Stomach (tissue), 8 donors: ENCODE measurements at regions not wholly inside any gene's neighbourhood (a gene's known extent, or its start where the extent isn't known, plus 50 kb on each side); places are given as distances from the start of the nearest gene placed in this dataset.
A peak's percentile ranks its signal among the peaks of the same experiment; 100 is the strongest.

ENCODE experiments used
- DNase-seq, 2 donors: peaks; one replicate each; pipeline versions ENCODE4 v3.0.0 to v3.0.0-alpha.2; 2013 to 2019
- H3K27ac ChIP-seq, 5 donors: fragments of 200-600 bp in 4 of 5; sonication (generic) in 4 of 5; one replicate each; pipeline ENCODE4 v1.5.1; 2013 to 2019; ENCODE audit warnings: mild to moderate bottlenecking in 1 of 5, moderate library complexity in 1 of 5
- H3K27me3 ChIP-seq, 3 donors: fragments of 200-600 bp; sonication (generic); one replicate each; pipeline ENCODE4 v1.5.1; 2017 to 2019; ENCODE audit warnings: mixed run types in 1 of 3
- H3K36me3 ChIP-seq, 4 donors: fragments of 200-600 bp; sonication (generic); 1 replicate in 3 of 4; 2 replicates in 1 of 4; pipeline ENCODE4 v1.5.1; 2016 to 2019
- H3K4me1 ChIP-seq, 4 donors: fragments of 200-600 bp; sonication (generic); one replicate each; pipeline ENCODE4 v1.5.1; 2016 to 2019
- H3K4me3 ChIP-seq, 4 donors: fragments of 200-600 bp; sonication (generic) in 3 of 4; one replicate each; pipeline ENCODE4 v1.5.1; 2016 to 2019; ENCODE audit warnings: mild to moderate bottlenecking in 1 of 4
- H3K9me3 ChIP-seq, 4 donors: fragments of 200-600 bp; sonication (generic); one replicate each; pipeline ENCODE4 v1.5.1; 2016 to 2019
- CTCF ChIP-seq, 7 experiments: fragments of 450-650 bp in 4 of 7; fragments of 200-600 bp in 3 of 7; sonication (generic) in 3 of 7; IDR thresholded peaks; one replicate each; pipeline ENCODE4 v1.5.1; 2016 to 2019; ENCODE audit warnings: antibody characterized with exemption in 7 of 7, control low read depth in 2 of 7, mild to moderate bottlenecking in 1 of 7
- EP300 ChIP-seq: sonication (generic); formaldehyde crosslinking; IDR thresholded peaks from one replicate; pipeline ENCODE4 v1.6.1; 2017; ENCODE audit warnings: antibody characterized with exemption
- POLR2A ChIP-seq, 4 donors: fragments of 450-650 bp; IDR thresholded peaks; one replicate each; pipeline ENCODE4 v1.6.1; 2016; ENCODE audit warnings: antibody characterized with exemption in 4 of 4, control low read depth in 2 of 4, mild to moderate bottlenecking in 1 of 4, moderate library complexity in 1 of 4
- POLR2AphosphoS5 ChIP-seq, 3 donors: sonication (generic); formaldehyde crosslinking; IDR thresholded peaks; one replicate each; pipeline ENCODE4 v1.6.1; 2016; ENCODE audit warnings: antibody characterized with exemption in 3 of 3
- WGBS, 5 donors: extraction: QIAGEN DNeasy Blood & Tissue Kit in 3 of 5; methylation state at CpG; one replicate each; pipeline versions ENCODE4 v1.1.5 to v1.1.7; 2013 to 2018; 5-methylcytosine and 5-hydroxymethylcytosine counted together
- intact Hi-C: fragments of 100-400 bp; cut with DNase I; formaldehyde crosslinking; loops from one replicate; pipeline ENCODE4 v1.15.1; 2023; ENCODE audit warnings: low total_unique reads
- donor health status: healthy with polysubstance abuse.
- donor health status: Bipolar disorder and iron deficiency.
- donor health status: healthy.

GRCh38 chr6:97867177-97867576 is 584.2 kb upstream of the MMS22L start:
- TF ChIP-seq EP300 (no peak), POLR2AphosphoS5 (IDR thresholded peaks at IDR 0.05) (no peak), POLR2A (IDR thresholded peaks at IDR 0.05) (no peak), CTCF (IDR thresholded peaks at IDR 0.05) (no peak)
- no peaks in the 10 kb centered on the region for H3K36me3 ChIP-seq
- no peaks in the 10 kb centered on the region for H3K4me1 ChIP-seq
- H3K27ac ChIP-seq, result no peak overlapping the region
- H3K4me3 ChIP-seq, result no peak overlapping the region
- intact Hi-C loops, result no loop called here
- DNase-seq, result no peak
- no peaks in the 10 kb centered on the region for H3K27me3 ChIP-seq
- WGBS, 5 donors, result 48 to 94% (median 54%) methylated on average over 2 of the region's 2 CpGs
- no peaks in the 10 kb centered on the region for H3K9me3 ChIP-seq

GRCh38 chr6:97870273-97870672 is 587.3 kb upstream of the MMS22L start:
- WGBS, 5 donors, result 0 to 94% (median 1%) methylated on average over 1 of the region's 1 CpG
- TF ChIP-seq POLR2A (IDR thresholded peaks at IDR 0.05) (no peak), CTCF (IDR thresholded peaks at IDR 0.05) (no peak)
- Histone ChIP-seq H3K4me3 (no peak overlapping the region), H3K27ac (no peak overlapping the region), H3K36me3 (no peaks in the 10 kb centered on the region), H3K27me3 (no peaks in the 10 kb centered on the region), H3K9me3 (no peaks in the 10 kb centered on the region), H3K4me1 (no peaks in the 10 kb centered on the region)
- DNase-seq, result no peak
- intact Hi-C loops, result no loop called here

DNA sequence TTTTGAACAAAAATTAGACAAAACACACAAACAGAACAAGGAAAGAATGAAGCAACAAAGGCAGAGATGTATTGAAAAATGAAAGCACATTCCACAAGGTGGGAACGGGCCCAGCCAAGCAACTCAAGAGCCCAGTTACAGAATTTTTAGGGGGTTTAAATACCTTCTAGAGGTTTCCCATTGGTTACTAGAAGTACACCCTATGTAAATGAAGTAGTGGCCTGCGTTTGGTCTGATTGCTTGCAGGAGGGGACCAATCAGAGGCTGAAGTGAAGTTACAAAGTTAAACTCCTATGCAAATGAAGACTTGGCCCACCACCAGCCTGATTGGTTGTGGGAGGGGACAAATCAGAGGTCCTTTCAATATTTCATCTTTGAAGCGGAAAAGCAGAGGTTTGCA is 593.7 kb upstream of the MMS22L start:
- Histone ChIP-seq H3K4me3 (no peak overlapping the region), H3K9me3 (no peaks in the 10 kb centered on the region), H3K27ac (no peak overlapping the region), H3K4me1 (no peaks in the 10 kb centered on the region), H3K36me3 (no peaks in the 10 kb centered on the region), H3K27me3 (no peaks in the 10 kb centered on the region)
- WGBS, 5 donors, result 74 to 88% (median 80%) methylated on average over 3 of the region's 3 CpGs
- TF ChIP-seq POLR2AphosphoS5 (IDR thresholded peaks at IDR 0.05), result no peak
- TF ChIP-seq POLR2A (IDR thresholded peaks at IDR 0.05), result no peak
- TF ChIP-seq EP300, result no peak
- intact Hi-C loops, result no loop called here
- no peak for DNase-seq

GRCh38 chr6:97882755-97883154 is 599.7 kb upstream of the MMS22L start:
- 63 to 80% (median 76%) methylated on average over 3 of the region's 3 CpGs for WGBS, 5 donors
- H3K9me3 ChIP-seq, result no peaks in the 10 kb centered on the region
- TF ChIP-seq CTCF (IDR thresholded peaks at IDR 0.05) (no peak), POLR2A (IDR thresholded peaks at IDR 0.05) (no peak), POLR2AphosphoS5 (IDR thresholded peaks at IDR 0.05) (no peak), EP300 (no peak)

DNA sequence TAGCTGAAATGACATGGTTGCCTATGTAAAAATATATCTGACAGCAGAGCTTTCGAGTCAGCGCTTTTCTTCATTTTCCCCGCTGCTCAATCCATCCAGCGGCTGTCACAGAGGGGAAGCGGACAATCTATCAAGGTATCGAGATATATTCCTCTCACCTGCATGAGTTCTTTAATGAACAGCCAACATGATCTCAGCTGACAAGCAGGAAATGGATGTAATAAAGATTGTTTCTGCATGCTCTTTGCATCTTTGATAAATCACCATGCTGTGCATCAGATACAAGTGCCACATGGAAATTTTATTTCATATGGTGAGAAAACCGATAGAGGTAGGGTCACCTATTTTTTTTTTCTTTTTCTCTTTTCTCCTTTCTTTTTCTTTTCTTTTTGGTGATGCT is 602.3 kb upstream of the MMS22L start:
- DNase-seq, result peak in 1 of 2 donors; percentile 13
- intact Hi-C loops, result no loop called here
- Histone ChIP-seq H3K4me1 (no peaks in the 10 kb centered on the region), H3K27me3 (no peaks in the 10 kb centered on the region), H3K36me3 (no peaks in the 10 kb centered on the region), H3K4me3 (no peak overlapping the region), H3K27ac (no peak overlapping the region), H3K9me3 (no peaks in the 10 kb centered on the region)
- TF ChIP-seq CTCF (IDR thresholded peaks at IDR 0.05) (no peak), POLR2A (IDR thresholded peaks at IDR 0.05) (no peak), EP300 (no peak), POLR2AphosphoS5 (IDR thresholded peaks at IDR 0.05) (no peak)
- 65 to 78% (median 73%) methylated on average over 7 of the region's 7 CpGs for WGBS, 5 donors

More at GRCh38 chr6:97882755-97883154, 599.7 kb upstream of the MMS22L start:
- no peak overlapping the region for H3K27ac ChIP-seq
- no peaks in the 10 kb centered on the region for H3K27me3 ChIP-seq
- H3K36me3 ChIP-seq, result no peaks in the 10 kb centered on the region
- no peak for DNase-seq
- H3K4me3 ChIP-seq, result no peak overlapping the region
- intact Hi-C loops, result no loop called here
- no peaks in the 10 kb centered on the region for H3K4me1 ChIP-seq
